ENCODE measurements at regions not wholly inside any gene's neighbourhood (a gene's known extent, or its start where the extent isn't known, plus 50 kb on each side); places are given as distances from the start of the nearest gene placed in this dataset.
A peak's percentile ranks its signal among the peaks of the same experiment; 100 is the strongest.

DNA sequence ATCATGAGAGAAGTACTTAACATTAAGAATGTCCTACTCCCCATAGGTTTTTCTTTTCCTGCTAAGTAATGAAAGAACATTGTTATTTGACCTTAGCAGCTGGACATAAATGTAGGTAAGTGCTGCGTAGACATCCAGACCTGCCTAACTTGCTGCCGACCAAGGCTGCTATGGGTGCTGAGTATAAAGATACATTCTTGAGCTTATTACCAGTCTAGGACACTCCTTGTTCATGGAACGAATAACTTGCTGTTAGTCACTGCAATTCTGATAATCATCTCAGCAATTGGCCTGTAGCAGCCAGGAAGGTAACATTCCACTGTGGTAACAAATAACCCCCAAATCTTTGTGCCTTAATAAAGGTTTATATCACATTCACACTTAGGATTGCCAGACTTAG, 478.1 kb downstream of the VRK1 start:
- H3K4me3 ChIP-seq (ENCODE audit: severe bottlenecking), result no peak overlapping the region
- H3K9me3 ChIP-seq (ENCODE audit: severe bottlenecking), result no peaks in the 10 kb centered on the region
- peak; percentile 48; the same call in 2 of the 3 replicates for ATAC-seq (ENCODE audit: low read depth)
- no peaks in the 10 kb centered on the region for H3K4me1 ChIP-seq (ENCODE audit: insufficient read depth, poor library complexity, severe bottlenecking)
- H3K27ac ChIP-seq (ENCODE audit: poor library complexity, severe bottlenecking), result no peak overlapping the region
- no peaks in the 10 kb centered on the region for H3K36me3 ChIP-seq (ENCODE audit: low read depth)
- no peak for DNase-seq (ENCODE audit: low spot score)
- no peak for TF ChIP-seq CTCF (IDR thresholded peaks at IDR 0.05; ENCODE audit: poor library complexity, severe bottlenecking)
- peaks cover 32% of the 10 kb centered on the region for H3K27me3 ChIP-seq (ENCODE audit: insufficient read depth, poor library complexity, severe bottlenecking)

GRCh38 chr14:97276573-97276972, 479.4 kb downstream of the VRK1 start:
- no peaks in the 10 kb centered on the region for H3K4me1 ChIP-seq (ENCODE audit: insufficient read depth, poor library complexity, severe bottlenecking)
- H3K4me3 ChIP-seq (ENCODE audit: severe bottlenecking), result no peak overlapping the region
- no peaks in the 10 kb centered on the region for H3K9me3 ChIP-seq (ENCODE audit: severe bottlenecking)
- TF ChIP-seq CTCF (IDR thresholded peaks at IDR 0.05; ENCODE audit: poor library complexity, severe bottlenecking), result no peak
- DNase-seq (ENCODE audit: low spot score) (no peak), ATAC-seq (ENCODE audit: low read depth) (no peak)
- peaks cover 32% of the 10 kb centered on the region for H3K27me3 ChIP-seq (ENCODE audit: insufficient read depth, poor library complexity, severe bottlenecking)
- H3K27ac ChIP-seq (ENCODE audit: poor library complexity, severe bottlenecking), result no peak overlapping the region
- H3K36me3 ChIP-seq (ENCODE audit: low read depth), result no peaks in the 10 kb centered on the region

GRCh38 chr14:97277711-97278110, 480.5 kb downstream of the VRK1 start:
- Histone ChIP-seq H3K4me1 (ENCODE audit: insufficient read depth, poor library complexity, severe bottlenecking) (no peaks in the 10 kb centered on the region), H3K27me3 (ENCODE audit: insufficient read depth, poor library complexity, severe bottlenecking) (peaks cover 30% of the 10 kb centered on the region), H3K27ac (ENCODE audit: poor library complexity, severe bottlenecking) (no peak overlapping the region), H3K4me3 (ENCODE audit: severe bottlenecking) (no peak overlapping the region), H3K9me3 (ENCODE audit: severe bottlenecking) (no peaks in the 10 kb centered on the region), H3K36me3 (ENCODE audit: low read depth) (no peaks in the 10 kb centered on the region)
- DNase-seq (ENCODE audit: low spot score) (no peak), ATAC-seq (ENCODE audit: low read depth) (no peak)
- no peak for TF ChIP-seq CTCF (IDR thresholded peaks at IDR 0.05; ENCODE audit: poor library complexity, severe bottlenecking)

GRCh38 chr14:97280526-97280925, 483.3 kb downstream of the VRK1 start:
- Histone ChIP-seq H3K36me3 (ENCODE audit: low read depth) (no peaks in the 10 kb centered on the region), H3K27me3 (ENCODE audit: insufficient read depth, poor library complexity, severe bottlenecking) (peaks cover 31% of the 10 kb centered on the region), H3K4me3 (ENCODE audit: severe bottlenecking) (no peak overlapping the region), H3K4me1 (ENCODE audit: insufficient read depth, poor library complexity, severe bottlenecking) (no peaks in the 10 kb centered on the region), H3K9me3 (ENCODE audit: severe bottlenecking) (no peaks in the 10 kb centered on the region), H3K27ac (ENCODE audit: poor library complexity, severe bottlenecking) (no peak overlapping the region)
- DNase-seq (ENCODE audit: low spot score), result no peak
- ATAC-seq (ENCODE audit: low read depth), result no peak
- no peak for TF ChIP-seq CTCF (IDR thresholded peaks at IDR 0.05; ENCODE audit: poor library complexity, severe bottlenecking)

GRCh38 chr14:97281741-97282140, 484.6 kb downstream of the VRK1 start:
- Histone ChIP-seq H3K4me1 (ENCODE audit: insufficient read depth, poor library complexity, severe bottlenecking) (no peaks in the 10 kb centered on the region), H3K36me3 (ENCODE audit: low read depth) (no peaks in the 10 kb centered on the region), H3K27ac (ENCODE audit: poor library complexity, severe bottlenecking) (no peak overlapping the region), H3K9me3 (ENCODE audit: severe bottlenecking) (no peaks in the 10 kb centered on the region), H3K4me3 (ENCODE audit: severe bottlenecking) (no peak overlapping the region), H3K27me3 (ENCODE audit: insufficient read depth, poor library complexity, severe bottlenecking) (peaks cover 34% of the 10 kb centered on the region)
- ATAC-seq (ENCODE audit: low read depth) (no peak), DNase-seq (ENCODE audit: low spot score) (no peak)
- no peak for TF ChIP-seq CTCF (IDR thresholded peaks at IDR 0.05; ENCODE audit: poor library complexity, severe bottlenecking)

Data from RWPE2 (cell line).